GM23248 (cell line): ENCODE measurements at regions not wholly inside any gene's neighbourhood (a gene's known extent, or its start where the extent isn't known, plus 50 kb on each side); places are given as distances from the start of the nearest gene placed in this dataset.

Experiments
- DNase-seq: peaks from one replicate; pipeline ENCODE4 v3.0.0-alpha.2; 2015
- H2AFZ ChIP-seq: fragments of 200-600 bp; sonication (generic); 2 replicates; pipeline ENCODE4 v1.6.1; 2016; ENCODE audit warnings: antibody characterized with exemption
- H3F3A ChIP-seq: fragments of 200-600 bp; sonication (generic); 2 replicates; pipeline ENCODE4 v1.6.1; 2016; ENCODE audit warnings: mild to moderate bottlenecking, antibody characterized with exemption, mixed run types; ENCODE audit not compliant: insufficient read depth
- H3K27ac ChIP-seq: fragments of 200-600 bp; sonication (generic); 2 replicates; pipeline ENCODE4 v1.5.1; 2016; ENCODE audit warnings: mild to moderate bottlenecking
- H3K27me3 ChIP-seq: fragments of 200-600 bp; sonication (generic); replicated peaks from 2 replicates; pipeline ENCODE4 v1.6.1; 2016; ENCODE audit warnings: mild to moderate bottlenecking; ENCODE audit not compliant: insufficient read depth
- H3K36me3 ChIP-seq: fragments of 200-600 bp; sonication (generic); 2 replicates; pipeline ENCODE4 v1.6.1; 2016; ENCODE audit warnings: low read depth, mild to moderate bottlenecking
- H3K4me1 ChIP-seq: fragments of 200-600 bp; sonication (generic); 2 replicates; pipeline ENCODE4 v1.6.1; 2016; ENCODE audit warnings: mild to moderate bottlenecking; ENCODE audit not compliant: insufficient read depth
- H3K4me2 ChIP-seq: fragments of 200-600 bp; sonication (generic); one replicate; pipeline ENCODE4 v1.6.1; 2016; ENCODE audit warnings: mild to moderate bottlenecking; ENCODE audit not compliant: unreplicated experiment
- H3K4me3 ChIP-seq: fragments of 200-600 bp; sonication (generic); 2 replicates; pipeline ENCODE4 v1.5.1; 2016; ENCODE audit warnings: mild to moderate bottlenecking
- H3K79me2 ChIP-seq: fragments of 200-600 bp; sonication (generic); 2 replicates; pipeline ENCODE4 v1.6.1; 2016; ENCODE audit warnings: mild to moderate bottlenecking; ENCODE audit not compliant: insufficient read depth
- H3K9ac ChIP-seq: fragments of 200-600 bp; sonication (generic); 2 replicates; pipeline ENCODE4 v1.6.1; 2016; ENCODE audit warnings: mild to moderate bottlenecking
- H3K9me2 ChIP-seq: fragments of 200-600 bp; sonication (generic); 2 replicates; pipeline ENCODE4 v1.6.1; 2016; ENCODE audit warnings: mixed run types, mild to moderate bottlenecking, moderate library complexity; ENCODE audit not compliant: insufficient read depth
- H3K9me3 ChIP-seq: fragments of 200-600 bp; sonication (generic); one replicate; pipeline ENCODE4 v1.6.1; 2017; ENCODE audit warnings: low read depth
- H4K20me1 ChIP-seq: fragments of 200-600 bp; sonication (generic); 2 replicates; pipeline ENCODE4 v1.6.0; 2016; ENCODE audit not compliant: insufficient read depth
- EZH2 ChIP-seq: fragments of 200-600 bp; sonication (generic); IDR thresholded peaks from 2 replicates; pipeline ENCODE4 v1.6.1; 2018; ENCODE audit warnings: antibody characterized with exemption, mild to moderate bottlenecking; ENCODE audit not compliant: insufficient read depth, poor library complexity, severe bottlenecking
- EZH2phosphoT487 ChIP-seq: fragments of 200-600 bp; sonication (generic); IDR thresholded peaks from 2 replicates; pipeline ENCODE4 v1.6.1; 2018; ENCODE audit warnings: antibody characterized with exemption, moderate library complexity, mild to moderate bottlenecking, low read depth; ENCODE audit not compliant: insufficient read depth
- WGBS, 2 experiments: methylation state at CpG; one replicate each; pipeline ENCODE4 v1.1.6; 2015 to 2017; ENCODE audit warnings: low lambda C conversion rate in 2 of 2, low coverage in 1 of 2; ENCODE audit errors: missing lambda C conversion rate in 2 of 2; 5-methylcytosine and 5-hydroxymethylcytosine counted together
- in situ Hi-C: fragments of 300-500 bp; cut with MboI; formaldehyde crosslinking; loops from 2 replicates; pipeline ENCODE4 v1.15.0; 2020

DNA sequence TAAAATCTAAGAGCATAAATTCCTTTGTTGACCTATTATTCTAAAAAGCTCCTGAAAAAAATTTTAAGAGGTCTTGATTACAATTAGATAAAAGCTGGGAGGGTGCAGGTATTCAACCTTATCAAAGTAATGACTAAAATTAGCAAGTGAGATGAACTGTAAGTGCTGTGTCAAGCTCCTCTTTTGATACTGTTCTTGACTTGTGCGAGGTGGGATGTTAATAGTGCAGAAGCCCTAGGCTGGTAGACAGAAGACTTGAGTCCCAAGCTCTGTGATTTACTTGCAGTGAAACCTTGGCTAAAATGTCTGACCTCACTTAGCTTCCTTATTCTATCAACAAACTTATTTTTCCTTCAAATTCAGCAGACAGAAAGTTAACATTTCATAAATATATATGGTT lies 637.5 kb downstream of the DSC3 start:
- Histone ChIP-seq H2AFZ (no peak overlapping the region), H3K9ac (no peak overlapping the region), H3K4me3 (no peak overlapping the region), H3K9me3 (no peaks in the 10 kb centered on the region), H3K27ac (no peak overlapping the region), H3K4me1 (no peaks in the 10 kb centered on the region), H3K4me2 (no peak overlapping the region), H3F3A (no peaks in the 10 kb centered on the region), H3K36me3 (no peaks in the 10 kb centered on the region), H3K27me3 (no peaks in the 10 kb centered on the region), H3K9me2 (no peaks in the 10 kb centered on the region), H3K79me2 (no peaks in the 10 kb centered on the region), H4K20me1 (no peaks in the 10 kb centered on the region)
- WGBS, 2 experiments, result 0 to 10% methylated on average over 1 of the region's 1 CpG
- in situ Hi-C loops, result no loop called here
- TF ChIP-seq EZH2phosphoT487, result no peak
- TF ChIP-seq EZH2, result no peak
- DNase-seq, result no peak

DNA sequence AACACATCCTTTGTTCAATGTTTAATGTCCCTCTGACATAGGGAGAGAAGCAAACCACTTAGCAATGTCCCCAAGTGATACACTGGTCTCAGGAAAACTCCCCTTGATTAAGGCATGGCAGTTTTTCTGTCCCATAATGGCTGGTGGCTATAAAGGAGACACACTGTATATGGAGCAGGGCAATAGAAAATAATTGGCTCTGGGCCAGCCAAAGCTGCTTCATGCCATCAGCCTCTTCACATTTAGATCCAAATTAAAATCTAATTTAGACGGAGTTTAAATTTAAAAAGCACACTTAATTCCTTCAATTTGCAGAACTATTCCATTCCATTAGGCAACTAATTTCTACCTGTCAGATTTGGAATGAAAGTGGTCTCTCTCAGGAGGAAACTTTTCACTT lies 638.1 kb downstream of the DSC3 start:
- no peak for DNase-seq
- H3K79me2 ChIP-seq, result no peaks in the 10 kb centered on the region
- no peak overlapping the region for H3K4me2 ChIP-seq
- H3K27ac ChIP-seq, result no peak overlapping the region
- no peaks in the 10 kb centered on the region for H4K20me1 ChIP-seq
- H3K9me3 ChIP-seq, result no peaks in the 10 kb centered on the region
- in situ Hi-C loops, result no loop called here
- no peak for TF ChIP-seq EZH2phosphoT487
- no peak for TF ChIP-seq EZH2
- no peak overlapping the region for H3K9ac ChIP-seq
- H3K4me3 ChIP-seq, result no peak overlapping the region
- no peak overlapping the region for H2AFZ ChIP-seq
- no peaks in the 10 kb centered on the region for H3F3A ChIP-seq
- H3K4me1 ChIP-seq, result no peaks in the 10 kb centered on the region
- no peaks in the 10 kb centered on the region for H3K36me3 ChIP-seq
- H3K9me2 ChIP-seq, result no peaks in the 10 kb centered on the region
- H3K27me3 ChIP-seq, result no peaks in the 10 kb centered on the region
- 31 to 38% methylated on average over 1 of the region's 1 CpG for WGBS, 2 experiments

DNA sequence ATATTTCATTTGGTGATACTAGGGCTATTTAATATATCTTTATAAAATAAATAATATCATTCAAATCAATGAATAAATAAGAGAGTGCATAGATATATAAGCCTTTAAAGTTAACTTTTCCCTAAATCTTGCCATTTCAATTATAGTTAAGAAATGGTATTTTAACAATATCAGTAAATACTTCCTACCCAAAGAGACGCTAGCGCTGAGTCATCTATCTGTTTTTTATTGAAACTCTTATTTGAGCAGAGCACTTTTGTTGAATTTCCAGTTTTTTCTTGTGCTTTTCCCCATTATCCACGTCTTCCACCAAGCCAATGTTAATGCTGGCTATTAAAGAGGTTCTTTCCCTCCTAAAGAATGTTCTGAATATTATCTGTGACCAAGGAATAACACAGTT lies 639.3 kb downstream of the DSC3 start:
- Histone ChIP-seq H3K79me2 (no peaks in the 10 kb centered on the region), H3K4me2 (no peak overlapping the region), H3F3A (no peaks in the 10 kb centered on the region), H3K27me3 (no peaks in the 10 kb centered on the region), H3K9me3 (no peaks in the 10 kb centered on the region), H3K36me3 (no peaks in the 10 kb centered on the region), H3K9me2 (no peaks in the 10 kb centered on the region), H3K4me1 (no peaks in the 10 kb centered on the region), H3K27ac (no peak overlapping the region), H4K20me1 (no peaks in the 10 kb centered on the region), H3K9ac (no peak overlapping the region), H3K4me3 (no peak overlapping the region), H2AFZ (no peak overlapping the region)
- 34 to 37% methylated on average over 3 of the region's 3 CpGs for WGBS, 2 experiments
- in situ Hi-C loops, result no loop called here
- TF ChIP-seq EZH2phosphoT487, result no peak
- no peak for TF ChIP-seq EZH2
- DNase-seq, result no peak

DNA sequence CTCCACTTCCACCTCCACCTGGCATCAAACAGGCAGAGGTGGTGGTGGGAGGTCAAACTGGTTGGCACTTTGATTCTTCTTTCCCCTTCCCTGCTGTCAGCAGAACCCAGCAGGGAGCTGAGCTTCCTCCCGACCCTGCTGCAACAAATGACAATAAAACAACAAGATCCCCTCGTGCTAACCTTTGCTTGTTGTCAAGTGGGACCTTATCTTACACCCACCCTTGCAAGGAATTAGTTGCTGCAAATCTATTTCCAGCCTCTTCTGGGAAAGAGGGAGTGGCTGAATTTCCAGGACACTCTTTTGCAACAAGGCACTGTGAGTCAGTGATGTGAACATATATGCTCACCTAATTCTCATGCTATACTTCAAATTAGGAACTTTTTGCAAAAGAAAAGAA lies 655.1 kb downstream of the DSC3 start:
- H3K4me3 ChIP-seq, result no peak overlapping the region

DNA sequence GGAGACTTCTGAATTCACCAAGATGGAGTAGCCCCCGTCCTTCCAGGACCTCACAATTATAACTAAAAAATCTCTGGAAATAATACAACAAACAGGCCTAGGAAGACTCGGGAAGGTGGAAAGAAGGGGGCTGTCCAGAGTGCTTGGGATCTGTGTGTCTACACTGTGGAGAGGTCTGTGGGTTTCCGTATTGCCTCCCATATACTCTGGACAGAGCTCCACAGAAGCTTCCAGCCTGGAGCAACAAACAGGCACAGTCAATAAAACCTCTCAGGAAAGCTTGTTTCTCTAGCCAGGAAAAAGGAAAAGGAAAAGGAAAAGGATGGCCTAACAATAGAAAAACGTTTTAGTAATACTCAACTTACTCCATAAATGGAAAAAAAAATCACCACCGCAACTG lies 655.9 kb downstream of the DSC3 start:
- Histone ChIP-seq H2AFZ (no peak overlapping the region), H3K9me2 (no peaks in the 10 kb centered on the region), H3F3A (no peaks in the 10 kb centered on the region), H3K9me3 (no peaks in the 10 kb centered on the region), H3K79me2 (no peaks in the 10 kb centered on the region), H3K27me3 (no peaks in the 10 kb centered on the region), H3K9ac (no peak overlapping the region), H3K4me1 (no peaks in the 10 kb centered on the region), H3K27ac (no peak overlapping the region), H3K4me3 (no peak overlapping the region), H3K36me3 (no peaks in the 10 kb centered on the region), H4K20me1 (no peaks in the 10 kb centered on the region), H3K4me2 (no peak overlapping the region)
- no peak for DNase-seq
- in situ Hi-C loops, result no loop called here
- WGBS, 2 experiments, result 11 to 12% methylated on average over 5 of the region's 5 CpGs
- no peak for TF ChIP-seq EZH2phosphoT487
- TF ChIP-seq EZH2, result no peak

More for the DNA sequence above, 655.1 kb downstream of the DSC3 start:
- no peak overlapping the region for H3K4me2 ChIP-seq
- no peak overlapping the region for H3K9ac ChIP-seq
- H3F3A ChIP-seq, result no peaks in the 10 kb centered on the region
- H3K27ac ChIP-seq, result no peak overlapping the region
- no peaks in the 10 kb centered on the region for H3K79me2 ChIP-seq
- TF ChIP-seq EZH2 (no peak), EZH2phosphoT487 (no peak)
- H3K4me1 ChIP-seq, result no peaks in the 10 kb centered on the region
- no peak overlapping the region for H2AFZ ChIP-seq
- no peaks in the 10 kb centered on the region for H3K36me3 ChIP-seq
- no peaks in the 10 kb centered on the region for H3K9me3 ChIP-seq
- H4K20me1 ChIP-seq, result no peaks in the 10 kb centered on the region
- in situ Hi-C loops, result no loop called here
- H3K9me2 ChIP-seq, result no peaks in the 10 kb centered on the region
- WGBS, 2 experiments, result 0 to 2% methylated on average over 2 of the region's 2 CpGs
- H3K27me3 ChIP-seq, result no peaks in the 10 kb centered on the region
- DNase-seq, result no peak
